Dermis blood vessel endothelial cell (primary cell): ENCODE measurements at regions not wholly inside any gene's neighbourhood (a gene's known extent, or its start where the extent isn't known, plus 50 kb on each side); places are given as distances from the start of the nearest gene placed in this dataset.

ENCODE experiments used
- DNase-seq: peaks from one replicate; pipeline ENCODE4 v3.0.0; 2010

DNA sequence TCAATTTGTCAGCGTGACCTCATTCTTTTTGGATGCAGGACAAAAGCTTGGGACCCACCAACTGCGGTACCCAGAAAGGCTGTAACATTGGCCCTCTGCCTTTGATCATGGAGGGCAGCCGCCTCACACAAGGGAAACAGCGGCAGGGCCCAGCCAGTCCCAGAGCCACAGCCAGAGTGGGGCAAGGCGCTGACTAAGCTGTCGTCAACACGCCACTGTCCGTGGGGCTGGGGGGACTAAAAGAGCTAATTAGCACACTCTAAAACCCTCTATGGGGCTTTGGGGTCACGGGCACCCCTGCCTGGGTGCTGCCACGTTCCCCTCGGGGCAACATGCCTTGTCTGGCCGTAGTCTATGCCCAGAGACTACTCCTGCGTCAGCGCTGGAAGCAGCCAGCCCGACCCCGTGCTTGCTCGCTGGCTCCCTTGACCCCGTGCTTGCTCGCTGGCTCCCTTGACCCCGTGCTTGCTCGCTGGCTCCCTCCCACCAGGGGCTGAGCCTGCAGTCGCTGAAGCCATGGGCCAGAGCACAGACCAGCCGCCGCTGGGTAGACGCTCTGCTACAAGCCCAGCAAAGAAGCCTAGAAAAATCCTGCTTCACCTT lies 598.4 kb downstream of the MBD2 start:
- DNase-seq = no peak

DNA sequence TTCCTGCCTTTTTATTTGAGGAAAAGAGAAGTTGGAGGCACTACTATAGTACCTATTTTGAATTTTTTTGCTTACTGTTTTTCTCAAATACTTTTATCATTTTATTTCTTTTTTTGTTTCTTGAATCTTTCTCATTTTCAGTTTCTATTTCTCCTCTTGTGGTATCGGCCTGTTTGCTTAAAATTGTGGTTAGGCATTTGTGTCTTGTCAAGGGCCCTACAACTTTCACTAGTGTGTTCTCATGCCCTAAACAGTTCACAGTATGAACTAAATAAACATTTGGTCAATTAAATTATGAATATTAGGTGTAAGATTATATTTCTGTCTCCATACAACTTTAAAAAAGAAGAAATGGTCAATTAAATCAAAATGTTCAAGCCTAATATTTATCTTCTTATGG lies 613.5 kb downstream of the MBD2 start:
- no peak for DNase-seq

DNA sequence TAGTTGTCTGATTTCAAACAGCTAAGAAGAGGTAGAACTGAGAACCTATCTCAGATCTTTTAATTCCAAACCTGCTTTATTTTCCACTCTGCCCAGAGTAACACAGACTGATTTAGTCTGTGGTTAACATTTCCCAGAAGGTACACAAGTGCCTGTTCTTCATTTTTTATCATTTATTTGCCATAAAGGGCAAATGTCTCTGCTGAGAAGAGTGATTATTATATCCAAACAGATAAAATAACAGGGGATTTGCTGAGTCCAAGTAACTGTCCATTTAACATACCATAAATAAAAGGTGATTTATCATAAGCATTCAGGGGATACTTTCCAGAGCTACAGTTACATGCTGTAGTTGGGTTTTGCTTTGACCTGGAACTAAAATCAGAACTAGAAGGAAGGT lies 617.7 kb downstream of the MBD2 start:
- no peak for DNase-seq

DNA sequence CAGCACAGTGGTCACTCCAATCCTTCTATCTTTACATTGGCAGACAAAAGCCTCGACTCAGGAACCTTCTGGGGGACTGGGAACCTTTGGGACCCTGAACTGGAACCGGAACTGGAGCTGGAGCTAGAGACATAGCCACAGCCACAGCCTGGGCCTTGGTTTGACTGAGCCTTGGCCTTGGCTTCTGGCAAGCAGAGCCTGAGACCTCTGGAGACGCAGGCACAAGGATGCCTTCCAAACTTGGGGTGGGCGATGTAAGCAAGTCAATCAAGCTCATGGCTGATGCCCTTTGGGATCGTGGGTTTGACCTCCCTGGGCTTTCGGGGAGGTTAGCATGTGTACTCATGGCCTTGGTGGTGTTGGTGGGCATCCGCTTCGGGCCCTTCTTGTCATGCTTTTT lies 619.3 kb downstream of the MBD2 start:
- no peak for DNase-seq

DNA sequence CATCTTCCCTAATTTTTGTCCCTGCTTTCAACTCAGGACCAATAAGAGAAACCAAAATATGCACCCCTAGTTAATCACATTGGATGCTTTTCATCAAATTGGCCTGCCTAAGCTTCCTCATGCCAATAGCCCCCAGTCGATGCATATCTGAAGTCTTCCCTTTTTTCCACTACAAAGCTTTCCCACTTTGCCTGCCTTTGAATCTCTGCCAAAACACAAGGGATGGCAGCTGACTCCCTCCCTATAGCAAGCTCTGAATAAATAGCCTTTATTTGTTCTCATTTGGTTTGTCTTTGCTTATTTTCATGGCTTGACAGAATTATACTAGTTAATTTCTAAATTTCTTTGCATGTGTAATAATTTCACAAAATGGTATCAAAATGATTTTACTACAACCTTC lies 621.2 kb downstream of the MBD2 start:
- no peak for DNase-seq

DNA sequence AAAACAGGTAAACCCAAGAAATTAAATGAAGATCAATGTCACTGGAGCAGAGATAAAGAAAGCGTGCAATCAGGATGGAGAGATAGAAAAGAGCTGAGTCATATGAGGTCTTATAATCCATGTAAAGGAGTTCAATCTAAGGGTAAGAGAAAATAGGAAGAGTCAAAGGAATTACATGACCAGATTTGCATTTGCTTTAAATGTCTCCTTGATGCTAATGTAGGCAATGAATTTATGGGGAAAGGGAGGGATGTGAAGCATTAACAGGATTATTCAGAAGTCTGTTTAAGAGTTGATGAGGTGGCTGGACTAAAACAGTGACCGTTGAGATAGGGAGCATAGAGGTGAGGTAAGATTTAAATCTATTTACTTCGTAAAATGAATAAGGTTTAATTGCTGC lies 623.1 kb downstream of the MBD2 start:
- DNase-seq = no peak

DNA sequence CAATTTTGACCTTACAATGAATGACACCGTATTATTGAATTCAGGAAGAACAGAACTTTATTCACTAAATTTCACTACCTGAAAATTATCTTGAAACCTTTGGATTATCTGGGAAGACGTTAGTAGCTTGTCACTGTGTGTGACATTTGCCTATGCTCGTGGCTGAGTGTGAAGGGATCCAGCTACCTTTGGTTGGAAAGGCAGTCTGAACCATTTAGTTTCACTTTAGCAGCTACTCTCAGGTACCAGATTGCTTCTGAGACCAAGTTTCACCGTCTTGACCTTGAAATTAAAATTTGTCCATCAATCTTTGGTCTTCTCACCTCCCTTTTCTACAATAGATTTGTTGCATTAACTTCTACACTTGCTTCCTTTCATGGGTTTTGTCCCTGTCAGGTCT lies 637.5 kb downstream of the MBD2 start:
- no peak for DNase-seq
